ENCODE measurements at regions not wholly inside any gene's neighbourhood (a gene's known extent, or its start where the extent isn't known, plus 50 kb on each side); places are given as distances from the start of the nearest gene placed in this dataset.

GRCh38 chr2:114192362-114192761 is 250.1 kb upstream of the DPP10 start:
- no peak overlapping the region for H2AFZ ChIP-seq (ENCODE audit: low read depth, low read length)
- no peak overlapping the region for H3K4me3 Mint-ChIP-seq (ENCODE audit: unreplicated experiment)
- H3K27ac Mint-ChIP-seq (ENCODE audit: unreplicated experiment) = no peak overlapping the region
- no peaks in the 10 kb centered on the region for H3K79me2 ChIP-seq (ENCODE audit: insufficient read depth, low read length)
- no peak overlapping the region for H3K27ac ChIP-seq (ENCODE audit: low read depth, low read length)
- H3K4me1 Mint-ChIP-seq (ENCODE audit: low read depth, unreplicated experiment) = peaks cover 2% of the 10 kb centered on the region
- H4K20me1 ChIP-seq (ENCODE audit: insufficient read depth, low read length) = no peaks in the 10 kb centered on the region
- no peak overlapping the region for H3K4me2 ChIP-seq (ENCODE audit: low read length)
- H3K36me3 ChIP-seq (ENCODE audit: insufficient read depth, low read length) = no peaks in the 10 kb centered on the region
- H3K36me3 Mint-ChIP-seq (ENCODE audit: low read depth, unreplicated experiment) = no peaks in the 10 kb centered on the region
- H3K27me3 ChIP-seq (ENCODE audit: insufficient read depth, low read length) = no peaks in the 10 kb centered on the region
- H3K4me3 ChIP-seq (ENCODE audit: insufficient read depth, low read depth, low read length) = no peak overlapping the region
- H3K9me3 Mint-ChIP-seq (ENCODE audit: unreplicated experiment) = no peaks in the 10 kb centered on the region
- DNase-seq (ENCODE audit: low read depth) = no peak
- no peaks in the 10 kb centered on the region for H3K9me3 ChIP-seq (ENCODE audit: insufficient read depth, low read depth, low read length)
- TF ChIP-seq EZH2 (IDR thresholded peaks at IDR 0.05; ENCODE audit: insufficient read depth, low read length) = no peak
- TF ChIP-seq CTCF (IDR thresholded peaks at IDR 0.05; ENCODE audit: insufficient read depth, low read depth, low read length) = no peak
- no peak overlapping the region for H3K9ac ChIP-seq (ENCODE audit: low read length)
- H3K4me1 ChIP-seq (ENCODE audit: insufficient read depth, low read length) = no peaks in the 10 kb centered on the region
- no peaks in the 10 kb centered on the region for H3K27me3 Mint-ChIP-seq (ENCODE audit: low read depth, unreplicated experiment)
- no peak for FAIRE-seq

GRCh38 chr2:114201781-114202180 is 240.7 kb upstream of the DPP10 start:
- no peak overlapping the region for H3K4me3 ChIP-seq (ENCODE audit: insufficient read depth, low read depth, low read length)
- H3K36me3 ChIP-seq (ENCODE audit: insufficient read depth, low read length) = no peaks in the 10 kb centered on the region
- no peak overlapping the region for H3K27ac ChIP-seq (ENCODE audit: low read depth, low read length)
- TF ChIP-seq EZH2 (IDR thresholded peaks at IDR 0.05; ENCODE audit: insufficient read depth, low read length) (no peak), CTCF (IDR thresholded peaks at IDR 0.05; ENCODE audit: insufficient read depth, low read depth, low read length) (no peak)
- H3K9me3 Mint-ChIP-seq (ENCODE audit: unreplicated experiment) = peaks cover 2% of the 10 kb centered on the region
- no peaks in the 10 kb centered on the region for H3K27me3 ChIP-seq (ENCODE audit: insufficient read depth, low read length)
- H2AFZ ChIP-seq (ENCODE audit: low read depth, low read length) = no peak overlapping the region
- H3K27me3 Mint-ChIP-seq (ENCODE audit: low read depth, unreplicated experiment) = no peaks in the 10 kb centered on the region
- H3K4me1 Mint-ChIP-seq (ENCODE audit: low read depth, unreplicated experiment) = peaks cover 4% of the 10 kb centered on the region
- H3K9ac ChIP-seq (ENCODE audit: low read length) = no peak overlapping the region
- no peaks in the 10 kb centered on the region for H3K36me3 Mint-ChIP-seq (ENCODE audit: low read depth, unreplicated experiment)
- FAIRE-seq = no peak
- H3K4me1 ChIP-seq (ENCODE audit: insufficient read depth, low read length) = no peaks in the 10 kb centered on the region
- no peak overlapping the region for H3K4me2 ChIP-seq (ENCODE audit: low read length)
- no peaks in the 10 kb centered on the region for H3K79me2 ChIP-seq (ENCODE audit: insufficient read depth, low read length)
- H3K9me3 ChIP-seq (ENCODE audit: insufficient read depth, low read depth, low read length) = no peaks in the 10 kb centered on the region
- DNase-seq (ENCODE audit: low read depth) = no peak
- no peaks in the 10 kb centered on the region for H4K20me1 ChIP-seq (ENCODE audit: insufficient read depth, low read length)
- no peak overlapping the region for H3K4me3 Mint-ChIP-seq (ENCODE audit: unreplicated experiment)
- H3K27ac Mint-ChIP-seq (ENCODE audit: unreplicated experiment) = no peak overlapping the region

GRCh38 chr2:114203679-114204078 is 238.8 kb upstream of the DPP10 start:
- no peaks in the 10 kb centered on the region for H3K36me3 Mint-ChIP-seq (ENCODE audit: low read depth, unreplicated experiment)
- H3K9me3 ChIP-seq (ENCODE audit: insufficient read depth, low read depth, low read length) = no peaks in the 10 kb centered on the region
- no peaks in the 10 kb centered on the region for H3K27me3 ChIP-seq (ENCODE audit: insufficient read depth, low read length)
- H3K4me3 Mint-ChIP-seq (ENCODE audit: unreplicated experiment) = no peak overlapping the region
- TF ChIP-seq EZH2 (IDR thresholded peaks at IDR 0.05; ENCODE audit: insufficient read depth, low read length) = no peak
- no peak for TF ChIP-seq CTCF (IDR thresholded peaks at IDR 0.05; ENCODE audit: insufficient read depth, low read depth, low read length)
- no peaks in the 10 kb centered on the region for H4K20me1 ChIP-seq (ENCODE audit: insufficient read depth, low read length)
- no peak overlapping the region for H2AFZ ChIP-seq (ENCODE audit: low read depth, low read length)
- H3K4me2 ChIP-seq (ENCODE audit: low read length) = no peak overlapping the region
- H3K27ac Mint-ChIP-seq (ENCODE audit: unreplicated experiment) = no peak overlapping the region
- peaks cover 2% of the 10 kb centered on the region for H3K9me3 Mint-ChIP-seq (ENCODE audit: unreplicated experiment)
- no peaks in the 10 kb centered on the region for H3K4me1 ChIP-seq (ENCODE audit: insufficient read depth, low read length)
- H3K36me3 ChIP-seq (ENCODE audit: insufficient read depth, low read length) = no peaks in the 10 kb centered on the region
- H3K27me3 Mint-ChIP-seq (ENCODE audit: low read depth, unreplicated experiment) = no peaks in the 10 kb centered on the region
- peaks cover 2% of the 10 kb centered on the region for H3K4me1 Mint-ChIP-seq (ENCODE audit: low read depth, unreplicated experiment)
- DNase-seq (ENCODE audit: low read depth) (no peak), FAIRE-seq (no peak)
- no peak overlapping the region for H3K9ac ChIP-seq (ENCODE audit: low read length)
- no peak overlapping the region for H3K27ac ChIP-seq (ENCODE audit: low read depth, low read length)
- no peaks in the 10 kb centered on the region for H3K79me2 ChIP-seq (ENCODE audit: insufficient read depth, low read length)
- no peak overlapping the region for H3K4me3 ChIP-seq (ENCODE audit: insufficient read depth, low read depth, low read length)
